ENCODE measurements at regions not wholly inside any gene's neighbourhood (a gene's known extent, or its start where the extent isn't known, plus 50 kb on each side); places are given as distances from the start of the nearest gene placed in this dataset.
"Not testable (repeated sequence)": the region's sequence is repeated elsewhere in the genome, so short reads cannot be mapped to it uniquely, and the experiment has no call there.

DNA sequence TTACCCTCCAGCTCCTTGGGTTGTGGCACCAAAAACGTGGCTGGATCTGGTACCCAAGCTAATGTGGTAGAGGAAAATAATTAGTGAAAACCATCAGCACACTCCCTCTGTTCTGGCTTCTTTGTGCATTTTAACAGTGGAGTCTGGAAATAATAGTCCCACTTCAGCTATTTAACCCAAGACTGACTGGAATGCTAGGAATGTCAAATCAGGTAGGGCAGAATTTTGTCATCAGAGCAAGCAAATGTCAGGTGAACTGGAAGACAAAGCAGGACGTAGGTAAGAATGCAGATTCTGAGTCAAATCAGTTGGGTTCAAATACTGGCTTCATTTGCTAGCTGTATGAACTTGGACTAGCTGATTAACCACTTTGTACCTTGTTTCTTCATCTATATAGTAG is 144.0 kb upstream of the SPATA31A3 start:
- not testable (repeated sequence) for TF ChIP-seq CTCF (optimal IDR thresholded peaks at IDR 0.05 in 1 of 3, IDR thresholded peaks at IDR 0.05 in 1 of 3, conservative IDR thresholded peaks at IDR 0.05 in 1 of 3; ENCODE audit: extremely low read depth in 1 of 3, insufficient read depth in 2 of 3, low read length in 3 of 3); EZH2 (IDR thresholded peaks at IDR 0.05; ENCODE audit: low read length)
